SK-N-MC (cell line): ENCODE measurements at regions not wholly inside any gene's neighbourhood (a gene's known extent, or its start where the extent isn't known, plus 50 kb on each side); places are given as distances from the start of the nearest gene placed in this dataset.

Source experiments
- EZH2 ChIP-seq: fragments of 200-600 bp; sonication (generic); IDR thresholded peaks from one replicate; pipeline ENCODE4 v1.6.1; 2017; ENCODE audit warnings: antibody characterized with exemption
- POLR2AphosphoS5 ChIP-seq: IDR thresholded peaks from 2 replicates; pipeline ENCODE4 v1.6.1; 2012; ENCODE audit warnings: mild to moderate bottlenecking, low read depth, low read length, borderline replicate concordance

- no peak for TF ChIP-seq EZH2
- TF ChIP-seq POLR2AphosphoS5, result no peak
These were observed 74.1 kb downstream of the FAM47A start for GRCh38 chrX:34058005-34058404.
